WTC11 (cell line): ENCODE measurements at regions not wholly inside any gene's neighbourhood (a gene's known extent, or its start where the extent isn't known, plus 50 kb on each side); places are given as distances from the start of the nearest gene placed in this dataset.
"Not testable (repeated sequence)": the region's sequence is repeated elsewhere in the genome, so short reads cannot be mapped to it uniquely, and the experiment has no call there.

ENCODE experiments used
- CREM ChIP-seq: sonication (generic); formaldehyde crosslinking; IDR thresholded peaks from 2 replicates; pipeline ENCODE4 v1.8.1; 2022; ENCODE audit warnings: mild to moderate bottlenecking, missing genetic modification reagents, moderate library complexity
- ESRRA ChIP-seq: sonication (generic); formaldehyde crosslinking; IDR thresholded peaks from 2 replicates; pipeline ENCODE4 v1.8.1; 2022; ENCODE audit warnings: mild to moderate bottlenecking, missing genetic modification reagents, borderline replicate concordance
- ETV6 ChIP-seq: sonication (generic); formaldehyde crosslinking; IDR thresholded peaks from 2 replicates; pipeline ENCODE4 v1.8.1; 2022; ENCODE audit warnings: mild to moderate bottlenecking, missing genetic modification reagents
- JUN ChIP-seq: sonication (generic); formaldehyde crosslinking; IDR thresholded peaks from 2 replicates; pipeline ENCODE4 v1.8.0; 2023; ENCODE audit warnings: mild to moderate bottlenecking, missing genetic modification reagents
- KAT7 ChIP-seq: sonication (generic); formaldehyde crosslinking; IDR thresholded peaks from 2 replicates; pipeline ENCODE4 v1.8.1; 2023; ENCODE audit warnings: missing genetic modification reagents, mild to moderate bottlenecking, borderline replicate concordance
- TEAD4 ChIP-seq: sonication (generic); formaldehyde crosslinking; IDR thresholded peaks from 2 replicates; pipeline ENCODE4 v1.8.0; 2022; ENCODE audit warnings: mild to moderate bottlenecking, missing genetic modification reagents
- ZNF138 ChIP-seq: sonication (generic); formaldehyde crosslinking; conservative IDR thresholded peaks from 2 replicates; pipeline ENCODE4 v1.8.1; 2022; ENCODE audit warnings: mild to moderate bottlenecking, moderate library complexity, missing genetic modification reagents
- TF ChIP-seq, protein P1 (sequence below): fragments of 200-600 bp; IDR thresholded peaks from 2 replicates; pipeline ENCODE4 v1.8.0; 2022; ENCODE audit warnings: antibody characterized with exemption
- TF ChIP-seq, protein P2 (sequence below): sonication (generic); formaldehyde crosslinking; IDR thresholded peaks from 2 replicates; pipeline ENCODE4 v1.8.0; 2022; ENCODE audit warnings: mild to moderate bottlenecking, missing genetic modification reagents
- TF ChIP-seq, protein P3 (sequence below): sonication (generic); formaldehyde crosslinking; IDR thresholded peaks from 2 replicates; pipeline ENCODE4 v1.8.1; 2023; ENCODE audit warnings: mild to moderate bottlenecking, missing genetic modification reagents, moderate library complexity
- TF ChIP-seq, protein P4 (sequence below): sonication (generic); formaldehyde crosslinking; IDR thresholded peaks from 2 replicates; pipeline ENCODE4 v1.8.1; 2023; ENCODE audit warnings: mild to moderate bottlenecking, missing genetic modification reagents
- TF ChIP-seq, protein P5 (sequence below): fragments of 250-450 bp; sonication (Bioruptor Pico); IDR thresholded peaks from 2 replicates; pipeline ENCODE4 v1.9.0; 2021; ENCODE audit warnings: mild to moderate bottlenecking

DNA sequence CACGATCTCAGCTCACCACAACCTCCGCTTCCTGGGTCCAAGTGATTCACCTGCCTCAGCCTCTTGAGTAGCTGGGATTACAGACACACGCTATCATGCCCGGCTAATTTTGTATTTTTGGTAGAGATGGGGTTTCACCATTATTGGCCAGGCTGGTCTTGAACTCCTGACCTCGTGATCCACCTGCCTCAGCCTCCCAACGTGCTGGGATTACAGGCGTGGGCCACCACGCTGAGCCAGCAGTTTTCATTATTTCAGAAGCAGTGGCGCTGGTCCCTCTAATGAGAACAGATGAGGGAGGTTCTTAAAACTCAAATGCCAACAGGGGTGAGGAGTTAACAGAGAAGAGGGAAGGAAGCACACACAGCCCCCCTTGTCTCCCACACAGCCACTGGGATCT is 98.7 kb downstream of the PTPRS start:
- TF ChIP-seq, protein P1, sequence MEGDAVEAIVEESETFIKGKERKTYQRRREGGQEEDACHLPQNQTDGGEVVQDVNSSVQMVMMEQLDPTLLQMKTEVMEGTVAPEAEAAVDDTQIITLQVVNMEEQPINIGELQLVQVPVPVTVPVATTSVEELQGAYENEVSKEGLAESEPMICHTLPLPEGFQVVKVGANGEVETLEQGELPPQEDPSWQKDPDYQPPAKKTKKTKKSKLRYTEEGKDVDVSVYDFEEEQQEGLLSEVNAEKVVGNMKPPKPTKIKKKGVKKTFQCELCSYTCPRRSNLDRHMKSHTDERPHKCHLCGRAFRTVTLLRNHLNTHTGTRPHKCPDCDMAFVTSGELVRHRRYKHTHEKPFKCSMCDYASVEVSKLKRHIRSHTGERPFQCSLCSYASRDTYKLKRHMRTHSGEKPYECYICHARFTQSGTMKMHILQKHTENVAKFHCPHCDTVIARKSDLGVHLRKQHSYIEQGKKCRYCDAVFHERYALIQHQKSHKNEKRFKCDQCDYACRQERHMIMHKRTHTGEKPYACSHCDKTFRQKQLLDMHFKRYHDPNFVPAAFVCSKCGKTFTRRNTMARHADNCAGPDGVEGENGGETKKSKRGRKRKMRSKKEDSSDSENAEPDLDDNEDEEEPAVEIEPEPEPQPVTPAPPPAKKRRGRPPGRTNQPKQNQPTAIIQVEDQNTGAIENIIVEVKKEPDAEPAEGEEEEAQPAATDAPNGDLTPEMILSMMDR, result not testable (repeated sequence)
- TF ChIP-seq, protein P2, sequence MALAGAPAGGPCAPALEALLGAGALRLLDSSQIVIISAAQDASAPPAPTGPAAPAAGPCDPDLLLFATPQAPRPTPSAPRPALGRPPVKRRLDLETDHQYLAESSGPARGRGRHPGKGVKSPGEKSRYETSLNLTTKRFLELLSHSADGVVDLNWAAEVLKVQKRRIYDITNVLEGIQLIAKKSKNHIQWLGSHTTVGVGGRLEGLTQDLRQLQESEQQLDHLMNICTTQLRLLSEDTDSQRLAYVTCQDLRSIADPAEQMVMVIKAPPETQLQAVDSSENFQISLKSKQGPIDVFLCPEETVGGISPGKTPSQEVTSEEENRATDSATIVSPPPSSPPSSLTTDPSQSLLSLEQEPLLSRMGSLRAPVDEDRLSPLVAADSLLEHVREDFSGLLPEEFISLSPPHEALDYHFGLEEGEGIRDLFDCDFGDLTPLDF (CRISPR knock-in tag), result not testable (repeated sequence)
- TF ChIP-seq ETV6 (CRISPR knock-in tag); TEAD4 (CRISPR knock-in tag); ESRRA (CRISPR knock-in tag); KAT7; ZNF138 (CRISPR knock-in tag); JUN; CREM: not testable (repeated sequence)
- TF ChIP-seq, protein P3, sequence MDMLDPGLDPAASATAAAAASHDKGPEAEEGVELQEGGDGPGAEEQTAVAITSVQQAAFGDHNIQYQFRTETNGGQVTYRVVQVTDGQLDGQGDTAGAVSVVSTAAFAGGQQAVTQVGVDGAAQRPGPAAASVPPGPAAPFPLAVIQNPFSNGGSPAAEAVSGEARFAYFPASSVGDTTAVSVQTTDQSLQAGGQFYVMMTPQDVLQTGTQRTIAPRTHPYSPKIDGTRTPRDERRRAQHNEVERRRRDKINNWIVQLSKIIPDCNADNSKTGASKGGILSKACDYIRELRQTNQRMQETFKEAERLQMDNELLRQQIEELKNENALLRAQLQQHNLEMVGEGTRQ (CRISPR knock-in tag), result not testable (repeated sequence)
- TF ChIP-seq, protein P4, sequence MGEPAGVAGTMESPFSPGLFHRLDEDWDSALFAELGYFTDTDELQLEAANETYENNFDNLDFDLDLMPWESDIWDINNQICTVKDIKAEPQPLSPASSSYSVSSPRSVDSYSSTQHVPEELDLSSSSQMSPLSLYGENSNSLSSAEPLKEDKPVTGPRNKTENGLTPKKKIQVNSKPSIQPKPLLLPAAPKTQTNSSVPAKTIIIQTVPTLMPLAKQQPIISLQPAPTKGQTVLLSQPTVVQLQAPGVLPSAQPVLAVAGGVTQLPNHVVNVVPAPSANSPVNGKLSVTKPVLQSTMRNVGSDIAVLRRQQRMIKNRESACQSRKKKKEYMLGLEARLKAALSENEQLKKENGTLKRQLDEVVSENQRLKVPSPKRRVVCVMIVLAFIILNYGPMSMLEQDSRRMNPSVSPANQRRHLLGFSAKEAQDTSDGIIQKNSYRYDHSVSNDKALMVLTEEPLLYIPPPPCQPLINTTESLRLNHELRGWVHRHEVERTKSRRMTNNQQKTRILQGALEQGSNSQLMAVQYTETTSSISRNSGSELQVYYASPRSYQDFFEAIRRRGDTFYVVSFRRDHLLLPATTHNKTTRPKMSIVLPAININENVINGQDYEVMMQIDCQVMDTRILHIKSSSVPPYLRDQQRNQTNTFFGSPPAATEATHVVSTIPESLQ (CRISPR knock-in tag), result not testable (repeated sequence)
- TF ChIP-seq, protein P5, sequence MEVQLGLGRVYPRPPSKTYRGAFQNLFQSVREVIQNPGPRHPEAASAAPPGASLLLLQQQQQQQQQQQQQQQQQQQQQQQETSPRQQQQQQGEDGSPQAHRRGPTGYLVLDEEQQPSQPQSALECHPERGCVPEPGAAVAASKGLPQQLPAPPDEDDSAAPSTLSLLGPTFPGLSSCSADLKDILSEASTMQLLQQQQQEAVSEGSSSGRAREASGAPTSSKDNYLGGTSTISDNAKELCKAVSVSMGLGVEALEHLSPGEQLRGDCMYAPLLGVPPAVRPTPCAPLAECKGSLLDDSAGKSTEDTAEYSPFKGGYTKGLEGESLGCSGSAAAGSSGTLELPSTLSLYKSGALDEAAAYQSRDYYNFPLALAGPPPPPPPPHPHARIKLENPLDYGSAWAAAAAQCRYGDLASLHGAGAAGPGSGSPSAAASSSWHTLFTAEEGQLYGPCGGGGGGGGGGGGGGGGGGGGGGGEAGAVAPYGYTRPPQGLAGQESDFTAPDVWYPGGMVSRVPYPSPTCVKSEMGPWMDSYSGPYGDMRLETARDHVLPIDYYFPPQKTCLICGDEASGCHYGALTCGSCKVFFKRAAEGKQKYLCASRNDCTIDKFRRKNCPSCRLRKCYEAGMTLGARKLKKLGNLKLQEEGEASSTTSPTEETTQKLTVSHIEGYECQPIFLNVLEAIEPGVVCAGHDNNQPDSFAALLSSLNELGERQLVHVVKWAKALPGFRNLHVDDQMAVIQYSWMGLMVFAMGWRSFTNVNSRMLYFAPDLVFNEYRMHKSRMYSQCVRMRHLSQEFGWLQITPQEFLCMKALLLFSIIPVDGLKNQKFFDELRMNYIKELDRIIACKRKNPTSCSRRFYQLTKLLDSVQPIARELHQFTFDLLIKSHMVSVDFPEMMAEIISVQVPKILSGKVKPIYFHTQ (CRISPR knock-in tag), result not testable (repeated sequence)
